Neural progenitor cell (in vitro differentiated cells): ENCODE measurements at regions not wholly inside any gene's neighbourhood (a gene's known extent, or its start where the extent isn't known, plus 50 kb on each side); places are given as distances from the start of the nearest gene placed in this dataset.

Source experiments
- DNase-seq: peaks from one replicate; pipeline ENCODE4 v3.0.0-alpha.2; 2016; ENCODE audit warnings: low spot score
- H2AFZ ChIP-seq: fragments of 200-600 bp; sonication (generic); replicated peaks from 2 replicates; pipeline ENCODE4 v1.6.1; 2016; ENCODE audit warnings: antibody characterized with exemption
- H3F3A ChIP-seq: fragments of 200-600 bp; sonication (generic); 2 replicates; pipeline ENCODE4 v1.6.1; 2016; ENCODE audit warnings: antibody characterized with exemption, low read depth
- H3K27ac ChIP-seq: fragments of 200-600 bp; sonication (generic); 2 replicates; pipeline ENCODE4 v1.5.1; 2016; ENCODE audit warnings: mild to moderate bottlenecking
- H3K27me3 ChIP-seq: fragments of 200-600 bp; sonication (generic); 2 replicates; pipeline ENCODE4 v1.6.1; 2016; ENCODE audit warnings: mild to moderate bottlenecking, moderate library complexity
- H3K36me3 ChIP-seq: fragments of 200-600 bp; sonication (generic); 2 replicates; pipeline ENCODE4 v1.5.1; 2016
- H3K4me1 ChIP-seq: fragments of 200-600 bp; sonication (generic); 2 replicates; pipeline ENCODE4 v1.6.1; 2016; ENCODE audit warnings: mixed run types
- H3K4me2 ChIP-seq: fragments of 200-600 bp; sonication (generic); 2 replicates; pipeline ENCODE4 v1.6.1; 2016
- H3K4me3 ChIP-seq: fragments of 200-600 bp; sonication (generic); 2 replicates; pipeline ENCODE4 v1.5.1; 2016
- H3K79me2 ChIP-seq: fragments of 200-600 bp; sonication (generic); 2 replicates; pipeline ENCODE4 v1.6.1; 2016; ENCODE audit warnings: low read depth
- H3K9ac ChIP-seq: fragments of 200-600 bp; sonication (generic); 2 replicates; pipeline ENCODE4 v1.6.1; 2016
- H3K9me3 ChIP-seq: fragments of 200-600 bp; sonication (generic); 2 replicates; pipeline ENCODE4 v1.5.1; 2016; ENCODE audit warnings: low read depth
- H4K20me1 ChIP-seq: fragments of 200-600 bp; sonication (generic); 2 replicates; pipeline ENCODE4 v1.6.1; 2016; ENCODE audit warnings: low read depth
- H3K27ac Mint-ChIP-seq: 3 replicates; pipeline ENCODE4 v1.8.0; 2021; ENCODE audit warnings: mixed read lengths
- H3K27me3 Mint-ChIP-seq: 2 replicates; pipeline ENCODE4 v1.8.0; 2022; ENCODE audit warnings: low read depth, mild to moderate bottlenecking, inconsistent platforms, moderate library complexity, mixed read lengths; ENCODE audit not compliant: insufficient read depth
- H3K36me3 Mint-ChIP-seq: 3 replicates; pipeline ENCODE4 v1.8.0; 2021; ENCODE audit warnings: mixed read lengths
- H3K4me1 Mint-ChIP-seq: 3 replicates; pipeline ENCODE4 v1.8.0; 2021; ENCODE audit warnings: mixed read lengths
- H3K4me3 Mint-ChIP-seq: 3 replicates; pipeline ENCODE4 v1.8.0; 2021; ENCODE audit warnings: mild to moderate bottlenecking, moderate library complexity, mixed read lengths
- H3K9me3 Mint-ChIP-seq: 3 replicates; pipeline ENCODE4 v1.8.0; 2020; ENCODE audit warnings: mixed read lengths
- EZH2 ChIP-seq: fragments of 200-600 bp; sonication (generic); IDR thresholded peaks from 2 replicates; pipeline ENCODE4 v1.6.1; 2017; ENCODE audit warnings: antibody characterized with exemption, mild to moderate bottlenecking, moderate library complexity
- EZH2phosphoT487 ChIP-seq: fragments of 200-600 bp; sonication (generic); IDR thresholded peaks from 2 replicates; pipeline ENCODE4 v1.6.1; 2017; ENCODE audit warnings: antibody characterized with exemption
- TF ChIP-seq, protein P1 (sequence below): fragments of 200-600 bp; sonication (generic); IDR thresholded peaks from 2 replicates; pipeline ENCODE4 v1.5.1; 2017; ENCODE audit warnings: antibody characterized with exemption, mild to moderate bottlenecking

DNA sequence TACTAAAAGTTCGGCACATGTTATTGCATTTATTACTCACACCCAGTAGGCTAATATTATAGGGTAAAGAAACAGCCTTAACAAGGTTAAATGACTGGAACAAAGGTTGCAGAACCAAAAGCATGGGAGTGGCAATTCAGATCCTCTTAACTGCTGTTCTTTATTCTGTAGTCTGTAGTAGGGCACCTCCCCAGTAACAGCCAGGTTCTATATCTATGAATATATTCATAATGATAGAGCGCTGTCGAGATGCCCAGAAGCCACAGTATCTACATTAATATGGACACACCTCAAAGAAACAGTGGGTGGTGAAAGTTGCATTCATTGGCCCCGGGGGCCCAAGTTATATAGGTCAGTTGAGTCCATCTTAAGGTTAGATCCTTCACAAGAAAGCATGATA, 340.9 kb upstream of the THRB start:
- H3K4me3 Mint-ChIP-seq = no peak overlapping the region
- no peaks in the 10 kb centered on the region for H3K9me3 Mint-ChIP-seq
- H3K9ac ChIP-seq = no peak overlapping the region
- no peak overlapping the region for H2AFZ ChIP-seq
- no peaks in the 10 kb centered on the region for H3K4me1 ChIP-seq
- H3K27me3 Mint-ChIP-seq = peaks cover 6% of the 10 kb centered on the region
- no peak overlapping the region for H3K27ac Mint-ChIP-seq
- peaks cover 24% of the 10 kb centered on the region for H3K27me3 ChIP-seq
- no peak overlapping the region for H3K27ac ChIP-seq
- H3K4me3 ChIP-seq = no peak overlapping the region
- H3K36me3 ChIP-seq = no peaks in the 10 kb centered on the region
- DNase-seq = no peak
- peaks cover 6% of the 10 kb centered on the region for H3K4me1 Mint-ChIP-seq
- no peaks in the 10 kb centered on the region for H4K20me1 ChIP-seq
- H3K79me2 ChIP-seq = no peaks in the 10 kb centered on the region
- H3F3A ChIP-seq = no peaks in the 10 kb centered on the region
- no peak overlapping the region for H3K4me2 ChIP-seq
- H3K36me3 Mint-ChIP-seq = no peaks in the 10 kb centered on the region
- TF ChIP-seq, protein P1, sequence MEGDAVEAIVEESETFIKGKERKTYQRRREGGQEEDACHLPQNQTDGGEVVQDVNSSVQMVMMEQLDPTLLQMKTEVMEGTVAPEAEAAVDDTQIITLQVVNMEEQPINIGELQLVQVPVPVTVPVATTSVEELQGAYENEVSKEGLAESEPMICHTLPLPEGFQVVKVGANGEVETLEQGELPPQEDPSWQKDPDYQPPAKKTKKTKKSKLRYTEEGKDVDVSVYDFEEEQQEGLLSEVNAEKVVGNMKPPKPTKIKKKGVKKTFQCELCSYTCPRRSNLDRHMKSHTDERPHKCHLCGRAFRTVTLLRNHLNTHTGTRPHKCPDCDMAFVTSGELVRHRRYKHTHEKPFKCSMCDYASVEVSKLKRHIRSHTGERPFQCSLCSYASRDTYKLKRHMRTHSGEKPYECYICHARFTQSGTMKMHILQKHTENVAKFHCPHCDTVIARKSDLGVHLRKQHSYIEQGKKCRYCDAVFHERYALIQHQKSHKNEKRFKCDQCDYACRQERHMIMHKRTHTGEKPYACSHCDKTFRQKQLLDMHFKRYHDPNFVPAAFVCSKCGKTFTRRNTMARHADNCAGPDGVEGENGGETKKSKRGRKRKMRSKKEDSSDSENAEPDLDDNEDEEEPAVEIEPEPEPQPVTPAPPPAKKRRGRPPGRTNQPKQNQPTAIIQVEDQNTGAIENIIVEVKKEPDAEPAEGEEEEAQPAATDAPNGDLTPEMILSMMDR = no peak
- TF ChIP-seq EZH2phosphoT487 (no peak), EZH2 (no peak)
- no peaks in the 10 kb centered on the region for H3K9me3 ChIP-seq

DNA sequence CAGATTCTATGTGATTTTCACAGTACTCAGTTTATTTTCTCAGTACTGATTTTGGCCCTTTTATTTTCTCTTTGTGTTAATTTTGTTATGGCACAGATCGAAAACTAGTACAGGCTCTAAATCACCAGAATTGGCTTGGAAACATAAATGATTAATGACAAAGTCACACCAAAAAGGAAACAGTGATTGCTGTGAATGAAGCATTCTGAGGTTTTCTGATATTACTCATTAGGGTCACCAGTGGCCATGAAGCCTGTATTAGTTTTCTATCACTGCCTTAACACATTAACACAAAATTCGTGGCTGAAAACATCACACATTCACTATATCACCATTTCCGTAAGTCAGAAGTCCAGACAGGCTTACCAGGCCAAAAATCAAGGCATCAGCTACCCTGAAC, 343.0 kb upstream of the THRB start:
- no peaks in the 10 kb centered on the region for H3K4me1 ChIP-seq
- H3K4me2 ChIP-seq = no peak overlapping the region
- no peaks in the 10 kb centered on the region for H3K36me3 ChIP-seq
- no peaks in the 10 kb centered on the region for H4K20me1 ChIP-seq
- Mint-ChIP-seq H3K27ac (no peak overlapping the region), H3K36me3 (no peaks in the 10 kb centered on the region), H3K9me3 (no peaks in the 10 kb centered on the region), H3K4me1 (peaks cover 4% of the 10 kb centered on the region), H3K27me3 (peaks cover 3% of the 10 kb centered on the region), H3K4me3 (no peak overlapping the region)
- no peak for TF ChIP-seq EZH2phosphoT487
- TF ChIP-seq, protein P1 = no peak
- TF ChIP-seq EZH2 = no peak
- H3K27me3 ChIP-seq = peaks cover 3% of the 10 kb centered on the region
- H3K9me3 ChIP-seq = no peaks in the 10 kb centered on the region
- no peaks in the 10 kb centered on the region for H3K79me2 ChIP-seq
- DNase-seq = no peak
- H3K9ac ChIP-seq = no peak overlapping the region
- H3F3A ChIP-seq = no peaks in the 10 kb centered on the region
- H3K27ac ChIP-seq = no peak overlapping the region
- H3K4me3 ChIP-seq = no peak overlapping the region
- no peak overlapping the region for H2AFZ ChIP-seq

DNA sequence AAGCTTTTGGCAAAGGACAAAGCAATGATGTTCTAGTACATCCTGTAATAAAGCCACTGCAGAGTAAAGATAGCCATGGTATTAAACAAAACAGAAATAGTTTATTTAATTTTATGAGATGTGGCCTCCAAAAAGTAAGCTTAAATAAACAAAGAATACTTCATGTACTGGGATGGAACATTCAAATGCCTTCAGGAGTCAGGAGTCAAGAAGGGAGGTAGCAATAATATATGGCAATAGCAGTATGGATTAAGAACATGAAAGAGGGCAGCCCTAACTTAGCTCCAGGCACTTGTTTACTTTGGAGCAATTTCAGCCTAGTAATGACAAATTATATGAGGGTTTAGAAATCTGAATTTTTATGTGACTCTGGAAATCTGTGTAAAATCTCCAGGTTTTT, 343.9 kb upstream of the THRB start:
- Histone ChIP-seq H3K4me1 (no peaks in the 10 kb centered on the region), H3K9ac (no peak overlapping the region), H3K36me3 (no peaks in the 10 kb centered on the region), H3K9me3 (no peaks in the 10 kb centered on the region), H3K79me2 (no peaks in the 10 kb centered on the region), H4K20me1 (no peaks in the 10 kb centered on the region), H2AFZ (no peak overlapping the region), H3K27ac (no peak overlapping the region), H3K4me3 (no peak overlapping the region), H3F3A (no peaks in the 10 kb centered on the region), H3K27me3 (no peaks in the 10 kb centered on the region), H3K4me2 (no peak overlapping the region)
- no peaks in the 10 kb centered on the region for H3K36me3 Mint-ChIP-seq
- H3K4me3 Mint-ChIP-seq = no peak overlapping the region
- no peaks in the 10 kb centered on the region for H3K9me3 Mint-ChIP-seq
- TF ChIP-seq, protein P1 = no peak
- TF ChIP-seq EZH2phosphoT487 (no peak), EZH2 (no peak)
- H3K27ac Mint-ChIP-seq = no peak overlapping the region
- no peak for DNase-seq
- H3K27me3 Mint-ChIP-seq = no peaks in the 10 kb centered on the region
- H3K4me1 Mint-ChIP-seq = peaks cover 4% of the 10 kb centered on the region
